Activated T-cell treated with anti-CD3 and anti-CD28 coated beads, Interleukin-2, amount 50 U/mL, for 4 hours (primary cell): ENCODE measurements at regions not wholly inside any gene's neighbourhood (a gene's known extent, or its start where the extent isn't known, plus 50 kb on each side); places are given as distances from the start of the nearest gene placed in this dataset.
"Not testable (repeated sequence)": the region's sequence is repeated elsewhere in the genome, so short reads cannot be mapped to it uniquely, and the experiment has no call there.

ENCODE experiments used
- ATAC-seq, 2 donors: fragments of 200-7000 bp; cut with Tn5 transposase; one replicate each; pipeline ENCODE4 v1.10.0; 2021
- DNase-seq: peaks from one replicate; pipeline ENCODE4 v3.0.0-alpha.2; 2020
- H3K27me3 Mint-ChIP-seq: one replicate; pipeline ENCODE4 v1.8.0; 2021; ENCODE audit warnings: low read depth, mixed read lengths
- H3K36me3 Mint-ChIP-seq: one replicate; pipeline ENCODE4 v1.8.0; 2022; ENCODE audit warnings: mixed read lengths; ENCODE audit not compliant: insufficient read depth
- H3K4me1 Mint-ChIP-seq: one replicate; pipeline ENCODE4 v1.8.0; 2021; ENCODE audit warnings: low read depth, mixed read lengths
- H3K4me3 Mint-ChIP-seq: one replicate; pipeline ENCODE4 v1.8.0; 2021; ENCODE audit warnings: mild to moderate bottlenecking, moderate library complexity, mixed read lengths
- H3K9me3 Mint-ChIP-seq: one replicate; pipeline ENCODE4 v1.8.0; 2021; ENCODE audit warnings: mixed read lengths

DNA sequence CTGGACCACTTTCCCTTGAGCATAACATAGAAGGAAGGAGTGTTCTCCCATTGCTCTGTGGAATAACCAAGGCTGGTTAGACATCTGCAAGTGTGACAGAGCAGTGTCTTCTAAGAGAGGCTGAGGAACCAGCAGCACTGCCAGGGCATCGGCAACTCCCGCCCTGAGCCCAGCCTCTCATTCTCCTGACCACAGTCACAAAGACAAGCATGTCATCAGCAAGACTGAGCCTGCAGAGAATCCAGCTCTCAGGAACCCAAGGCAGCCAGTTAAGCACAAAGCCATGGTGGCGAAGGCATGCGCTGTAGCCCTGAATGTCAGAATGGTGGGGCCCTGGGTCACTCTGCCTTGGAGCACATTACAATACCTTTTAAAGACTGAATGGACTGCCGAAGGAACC is 253.9 kb downstream of the AGTPBP1 start:
- H3K4me3 Mint-ChIP-seq = no peak overlapping the region
- ATAC-seq (no peak), DNase-seq (no peak)
- no peaks in the 10 kb centered on the region for H3K9me3 Mint-ChIP-seq
- peaks cover 8% of the 10 kb centered on the region for H3K27me3 Mint-ChIP-seq
- H3K4me1 Mint-ChIP-seq = no peaks in the 10 kb centered on the region
- H3K36me3 Mint-ChIP-seq = no peaks in the 10 kb centered on the region

DNA sequence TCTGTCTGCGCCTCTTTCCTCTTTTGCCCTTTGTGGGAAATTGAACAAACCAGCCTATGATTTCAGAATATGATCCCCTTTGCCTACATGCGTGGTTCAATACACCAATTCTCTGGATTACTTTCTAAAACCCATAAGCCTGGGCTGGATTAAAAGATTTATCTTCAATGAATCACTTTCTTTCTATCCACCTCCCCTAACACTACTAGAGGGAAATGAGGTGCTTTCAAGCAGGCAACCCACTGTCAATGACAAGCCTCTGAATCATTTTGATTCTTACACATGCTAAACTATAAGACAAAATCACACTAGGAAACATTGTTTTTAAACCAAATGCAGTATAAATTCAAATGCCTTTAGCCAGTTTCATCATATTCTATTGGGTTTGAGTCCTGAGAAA is 257.5 kb downstream of the AGTPBP1 start:
- Mint-ChIP-seq H3K36me3 (no peaks in the 10 kb centered on the region), H3K4me3 (no peak overlapping the region), H3K27me3 (peaks cover 8% of the 10 kb centered on the region), H3K9me3 (no peaks in the 10 kb centered on the region), H3K4me1 (no peaks in the 10 kb centered on the region)
- ATAC-seq (no peak), DNase-seq (no peak)

GRCh38 chr9:85483208-85483607 is 258.5 kb downstream of the AGTPBP1 start:
- DNase-seq (no peak), ATAC-seq (no peak)
- Mint-ChIP-seq H3K36me3 (no peaks in the 10 kb centered on the region), H3K9me3 (no peaks in the 10 kb centered on the region), H3K4me3 (no peak overlapping the region), H3K27me3 (peaks cover 9% of the 10 kb centered on the region), H3K4me1 (no peaks in the 10 kb centered on the region)

GRCh38 chr9:85479305-85479704 is 262.4 kb downstream of the AGTPBP1 start:
- Mint-ChIP-seq H3K9me3 (peaks cover 4% of the 10 kb centered on the region), H3K4me1 (no peaks in the 10 kb centered on the region), H3K36me3 (no peaks in the 10 kb centered on the region), H3K4me3 (no peak overlapping the region), H3K27me3 (peaks cover 7% of the 10 kb centered on the region)
- DNase-seq (no peak), ATAC-seq (no peak)

DNA sequence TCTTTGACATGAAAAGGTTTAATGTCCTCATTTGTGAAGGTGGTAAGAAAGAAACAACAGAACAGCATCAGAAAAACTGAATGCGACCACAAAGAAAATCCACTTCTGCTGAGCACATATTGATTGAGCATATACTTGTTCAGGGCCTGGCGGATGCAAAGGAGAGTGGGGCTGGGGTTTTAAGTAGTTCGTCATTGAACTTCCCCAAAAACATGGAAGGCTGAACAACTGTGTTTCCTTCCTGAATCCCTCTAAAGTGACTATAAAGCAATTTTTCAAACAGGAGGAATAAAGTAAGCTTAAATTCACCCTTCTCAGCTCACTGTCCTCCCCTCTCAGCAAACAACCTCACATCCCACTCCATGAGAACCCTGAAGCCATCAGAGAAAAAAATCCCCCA is 262.9 kb downstream of the AGTPBP1 start:
- no peak for ATAC-seq
- no peaks in the 10 kb centered on the region for H3K4me1 Mint-ChIP-seq
- no peaks in the 10 kb centered on the region for H3K36me3 Mint-ChIP-seq

DNA sequence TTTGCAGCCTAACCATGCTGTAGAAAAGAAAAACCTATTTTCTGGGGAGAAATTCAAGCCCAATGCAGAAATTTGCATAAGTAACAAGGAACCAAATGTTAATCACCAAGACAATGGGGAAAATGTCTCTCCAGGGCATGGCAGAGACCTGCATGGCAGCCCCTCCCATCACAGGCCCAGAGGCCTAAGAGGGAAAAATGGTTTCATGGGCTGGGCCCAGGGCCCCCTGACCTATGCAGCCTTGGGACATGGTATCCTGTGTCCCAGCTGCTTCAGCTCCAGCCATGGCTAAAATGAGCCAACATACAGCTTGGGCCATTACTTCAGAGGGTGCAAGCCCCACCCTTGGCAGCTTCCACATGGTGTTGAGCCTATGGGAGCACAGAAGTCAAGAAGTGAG is 266.9 kb downstream of the AGTPBP1 start:
- DNase-seq, H3K27me3 Mint-ChIP-seq, ATAC-seq, H3K4me3 Mint-ChIP-seq, H3K4me1 Mint-ChIP-seq, H3K9me3 Mint-ChIP-seq, H3K36me3 Mint-ChIP-seq: not testable (repeated sequence)

More for the DNA sequence above, 262.9 kb downstream of the AGTPBP1 start:
- Mint-ChIP-seq H3K27me3 (peaks cover 7% of the 10 kb centered on the region), H3K4me3 (no peak overlapping the region), H3K9me3 (peaks cover 4% of the 10 kb centered on the region)
- no peak for DNase-seq

DNA sequence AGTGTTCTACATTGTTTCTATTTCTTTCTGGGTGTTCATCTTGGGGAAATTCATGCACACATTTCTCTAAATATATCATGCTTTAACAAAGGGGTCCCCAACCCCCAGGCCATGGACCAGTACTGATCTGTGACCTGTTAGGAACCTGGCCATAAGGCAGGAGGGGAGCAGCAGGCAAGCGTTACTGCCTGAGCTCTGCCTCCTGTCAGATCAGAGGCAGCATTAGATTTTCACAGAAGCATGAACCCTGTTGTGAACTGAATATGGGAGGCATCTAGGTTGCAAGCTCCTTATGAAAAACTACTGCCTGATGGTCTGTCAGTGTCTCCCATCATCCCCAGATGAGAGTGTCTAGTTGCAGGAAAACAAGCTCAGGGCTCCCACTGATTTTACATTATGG is 270.0 kb downstream of the AGTPBP1 start:
- H3K9me3 Mint-ChIP-seq = peaks cover 4% of the 10 kb centered on the region
- H3K27me3 Mint-ChIP-seq = peaks cover 4% of the 10 kb centered on the region
- no peaks in the 10 kb centered on the region for H3K36me3 Mint-ChIP-seq
- no peak for ATAC-seq
- no peaks in the 10 kb centered on the region for H3K4me1 Mint-ChIP-seq
- DNase-seq = no peak
- no peak overlapping the region for H3K4me3 Mint-ChIP-seq

DNA sequence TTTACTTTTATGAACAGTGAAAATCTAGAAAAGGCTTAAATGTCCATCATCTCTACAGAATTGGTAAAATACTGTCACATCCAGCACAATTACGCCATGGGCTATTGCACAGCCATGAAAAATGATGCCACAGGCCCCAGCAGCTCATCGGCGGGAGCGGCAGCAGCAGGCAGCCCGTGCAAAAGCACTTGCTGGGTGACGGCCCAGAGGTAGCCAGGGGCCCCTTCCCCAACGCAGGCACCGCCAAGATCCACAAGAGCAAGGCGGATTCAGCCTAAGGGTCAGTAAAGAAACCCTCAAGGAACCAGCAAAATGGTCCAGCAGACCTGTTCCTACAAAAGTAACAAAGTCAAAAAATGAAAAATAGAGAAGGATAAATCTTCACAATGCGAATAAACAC is 272.7 kb downstream of the AGTPBP1 start:
- Mint-ChIP-seq H3K4me3 (no peak overlapping the region), H3K36me3 (no peaks in the 10 kb centered on the region), H3K4me1 (no peaks in the 10 kb centered on the region), H3K9me3 (no peaks in the 10 kb centered on the region), H3K27me3 (peaks cover 4% of the 10 kb centered on the region)
- ATAC-seq (no peak), DNase-seq (no peak)

- Mint-ChIP-seq H3K4me1 (no peaks in the 10 kb centered on the region), H3K9me3 (no peaks in the 10 kb centered on the region), H3K4me3 (no peak overlapping the region), H3K36me3 (no peaks in the 10 kb centered on the region), H3K27me3 (peaks cover 4% of the 10 kb centered on the region)
- no peak for ATAC-seq
- no peak for DNase-seq
Measured at GRCh38 chr9:85466834-85467233, 274.9 kb downstream of the AGTPBP1 start.

- not testable (repeated sequence) for ATAC-seq, H3K27me3 Mint-ChIP-seq, H3K9me3 Mint-ChIP-seq, H3K36me3 Mint-ChIP-seq, H3K4me1 Mint-ChIP-seq, H3K4me3 Mint-ChIP-seq, DNase-seq
Measured at GRCh38 chr9:85458114-85458864, 283.5 kb downstream of the AGTPBP1 start.

GRCh38 chr9:85453850-85454249 is 287.9 kb downstream of the AGTPBP1 start:
- H3K4me1 Mint-ChIP-seq = no peaks in the 10 kb centered on the region
- H3K4me3 Mint-ChIP-seq = no peak overlapping the region
- no peaks in the 10 kb centered on the region for H3K36me3 Mint-ChIP-seq
- H3K9me3 Mint-ChIP-seq = no peaks in the 10 kb centered on the region
- DNase-seq (no peak), ATAC-seq (no peak)
- peaks cover 8% of the 10 kb centered on the region for H3K27me3 Mint-ChIP-seq

DNA sequence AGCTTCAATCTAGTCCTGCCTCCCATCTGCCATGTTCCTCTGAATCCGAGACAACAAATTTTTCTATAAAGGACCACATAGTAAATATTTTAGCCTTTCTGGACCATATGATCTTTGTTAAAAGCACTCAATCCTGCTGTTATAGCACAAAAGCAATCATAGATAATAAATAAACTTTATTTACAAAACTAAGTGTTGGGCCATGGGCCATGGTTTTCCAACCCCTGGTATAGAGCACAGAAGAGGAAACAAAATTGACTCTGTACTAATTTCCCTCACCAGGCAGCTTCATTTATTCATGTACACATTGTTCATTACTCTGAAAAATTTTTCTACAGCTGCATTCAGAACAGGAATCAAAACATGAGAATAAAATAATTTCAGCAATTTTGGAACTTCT is 288.9 kb downstream of the AGTPBP1 start:
- Mint-ChIP-seq H3K36me3 (no peaks in the 10 kb centered on the region), H3K9me3 (no peaks in the 10 kb centered on the region), H3K4me1 (no peaks in the 10 kb centered on the region), H3K27me3 (peaks cover 8% of the 10 kb centered on the region), H3K4me3 (no peak overlapping the region)
- ATAC-seq (no peak), DNase-seq (no peak)

DNA sequence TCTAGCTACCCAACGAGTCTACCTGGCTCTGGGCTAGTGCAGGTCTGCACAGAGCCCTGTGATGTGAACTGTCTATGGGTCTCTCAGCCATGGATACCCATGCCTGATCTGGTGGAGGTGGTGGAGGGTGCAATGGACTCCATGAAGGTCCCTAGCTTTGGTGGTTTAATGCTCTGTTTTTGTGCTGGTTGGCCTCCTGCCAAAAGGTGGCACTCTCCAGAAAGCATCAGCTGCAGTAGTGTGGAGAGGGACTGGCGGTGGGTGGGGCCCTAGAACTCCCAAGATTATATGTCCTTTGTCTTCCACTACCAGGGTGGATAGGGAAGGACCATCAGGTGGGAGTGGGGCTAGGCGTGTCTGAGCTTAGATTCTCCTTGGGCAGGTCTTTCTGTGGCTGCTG is 290.1 kb downstream of the AGTPBP1 start:
- Mint-ChIP-seq H3K27me3 (peaks cover 8% of the 10 kb centered on the region), H3K36me3 (no peaks in the 10 kb centered on the region), H3K4me1 (no peaks in the 10 kb centered on the region), H3K9me3 (peaks cover under 1% of the 10 kb centered on the region), H3K4me3 (no peak overlapping the region)
- DNase-seq = no peak
- no peak for ATAC-seq

GRCh38 chr9:85445887-85446286 is 295.9 kb downstream of the AGTPBP1 start:
- Mint-ChIP-seq H3K4me3 (no peak overlapping the region), H3K27me3 (no peaks in the 10 kb centered on the region), H3K36me3 (no peaks in the 10 kb centered on the region), H3K9me3 (peaks cover 5% of the 10 kb centered on the region), H3K4me1 (no peaks in the 10 kb centered on the region)
- no peak for ATAC-seq
- no peak for DNase-seq

DNA sequence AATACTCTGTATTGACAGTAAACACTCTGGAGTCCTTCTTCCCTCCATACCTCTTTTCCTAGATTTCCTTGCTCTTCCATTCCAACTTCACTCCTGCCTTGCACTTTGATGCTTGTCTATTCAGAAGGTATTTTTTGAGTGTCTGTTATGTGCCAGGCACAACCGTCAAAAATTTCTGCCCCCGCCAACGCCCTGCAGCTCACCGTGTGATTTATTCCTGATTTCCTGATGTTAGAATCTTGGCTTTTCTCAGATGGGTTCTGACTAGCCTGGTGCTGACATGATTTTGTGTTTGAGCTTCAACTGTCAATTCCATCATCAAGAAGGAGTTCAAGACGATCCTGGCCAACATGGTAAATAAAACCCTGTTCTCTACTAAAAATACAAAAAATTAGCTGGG is 297.5 kb downstream of the AGTPBP1 start:
- peaks cover 5% of the 10 kb centered on the region for H3K9me3 Mint-ChIP-seq
- DNase-seq (no peak), ATAC-seq (no peak)
- no peaks in the 10 kb centered on the region for H3K36me3 Mint-ChIP-seq
- H3K27me3 Mint-ChIP-seq = no peaks in the 10 kb centered on the region
- H3K4me1 Mint-ChIP-seq = no peaks in the 10 kb centered on the region
- no peak overlapping the region for H3K4me3 Mint-ChIP-seq
